ENCODE measurements at regions not wholly inside any gene's neighbourhood (a gene's known extent, or its start where the extent isn't known, plus 50 kb on each side); places are given as distances from the start of the nearest gene placed in this dataset.
"Not testable (repeated sequence)": the region's sequence is repeated elsewhere in the genome, so short reads cannot be mapped to it uniquely, and the experiment has no call there.

- H3K27me3 Mint-ChIP-seq, result peaks cover 0 to 4% (median 0%) of the 10 kb centered on the region in 3 donors
- DNase-seq (no peak), ATAC-seq (ENCODE audit: low read depth in 2 of 2) (no peak)
- no peak overlapping the region for H3K4me3 Mint-ChIP-seq
- H3K4me1 Mint-ChIP-seq, result no peaks in the 10 kb centered on the region
- peaks cover 0 to 2% (median 0%) of the 10 kb centered on the region in 7 donors for H3K9me3 Mint-ChIP-seq
- no peak overlapping the region for H3K27ac Mint-ChIP-seq
- H3K36me3 Mint-ChIP-seq, result no peaks in the 10 kb centered on the region
Observed at GRCh38 chr2:225842939-225843338, 443.4 kb downstream of the NYAP2 start.

DNA sequence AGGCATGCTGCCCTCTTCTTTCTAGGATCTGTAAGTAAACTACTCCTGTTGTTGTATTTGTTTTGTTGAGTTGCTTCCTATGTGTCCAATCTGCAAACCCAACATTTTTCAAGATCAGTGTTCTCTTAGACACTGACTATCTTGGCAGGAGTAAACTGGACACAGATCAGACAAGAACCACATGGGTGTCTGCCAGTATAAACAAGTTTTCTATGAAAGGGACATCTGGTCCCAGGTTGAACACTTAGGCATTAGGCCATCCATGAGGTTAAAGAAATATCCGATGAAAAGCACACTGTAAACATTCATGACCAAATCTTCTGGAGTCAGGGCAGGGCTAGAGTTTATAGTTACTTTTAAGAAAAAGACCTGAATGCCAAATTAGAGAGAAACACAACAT is 441.8 kb downstream of the NYAP2 start:
- Mint-ChIP-seq H3K27ac (no peak overlapping the region), H3K4me1 (no peaks in the 10 kb centered on the region), H3K27me3 (peaks cover 0 to 4% (median 0%) of the 10 kb centered on the region in 3 donors), H3K9me3 (peaks cover 0 to 2% (median 0%) of the 10 kb centered on the region in 7 donors), H3K36me3 (no peaks in the 10 kb centered on the region), H3K4me3 (no peak overlapping the region)
- no peak for DNase-seq
- no peak for ATAC-seq (ENCODE audit: low read depth in 2 of 2)

DNA sequence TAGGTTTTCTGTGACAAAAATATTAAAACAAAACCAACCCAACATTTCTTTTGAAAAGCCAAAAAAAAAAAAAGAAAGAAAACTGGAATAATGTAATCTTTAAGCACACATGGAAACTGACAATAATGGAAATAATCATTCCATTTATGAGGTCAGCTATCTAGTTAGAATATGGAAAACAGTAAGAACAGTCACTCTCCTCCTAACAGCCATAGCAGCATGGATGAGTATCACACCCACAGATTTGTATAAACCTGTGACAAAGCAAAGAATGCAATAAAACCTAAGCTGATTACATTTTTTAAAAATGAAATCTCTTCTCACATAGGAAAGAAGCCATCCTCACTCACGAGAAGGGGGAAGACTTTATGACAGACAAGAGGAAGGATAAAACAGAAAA is 437.8 kb downstream of the NYAP2 start:
- DNase-seq (no peak), ATAC-seq (ENCODE audit: low read depth in 2 of 2) (no peak)
- H3K4me1 Mint-ChIP-seq, result no peaks in the 10 kb centered on the region
- no peak overlapping the region for H3K27ac Mint-ChIP-seq
- H3K9me3 Mint-ChIP-seq, result peaks cover 0 to 5% (median 0%) of the 10 kb centered on the region in 7 donors
- H3K36me3 Mint-ChIP-seq, result no peaks in the 10 kb centered on the region
- H3K27me3 Mint-ChIP-seq, result peaks cover 0 to 4% (median 0%) of the 10 kb centered on the region in 3 donors
- no peak overlapping the region for H3K4me3 Mint-ChIP-seq

DNA sequence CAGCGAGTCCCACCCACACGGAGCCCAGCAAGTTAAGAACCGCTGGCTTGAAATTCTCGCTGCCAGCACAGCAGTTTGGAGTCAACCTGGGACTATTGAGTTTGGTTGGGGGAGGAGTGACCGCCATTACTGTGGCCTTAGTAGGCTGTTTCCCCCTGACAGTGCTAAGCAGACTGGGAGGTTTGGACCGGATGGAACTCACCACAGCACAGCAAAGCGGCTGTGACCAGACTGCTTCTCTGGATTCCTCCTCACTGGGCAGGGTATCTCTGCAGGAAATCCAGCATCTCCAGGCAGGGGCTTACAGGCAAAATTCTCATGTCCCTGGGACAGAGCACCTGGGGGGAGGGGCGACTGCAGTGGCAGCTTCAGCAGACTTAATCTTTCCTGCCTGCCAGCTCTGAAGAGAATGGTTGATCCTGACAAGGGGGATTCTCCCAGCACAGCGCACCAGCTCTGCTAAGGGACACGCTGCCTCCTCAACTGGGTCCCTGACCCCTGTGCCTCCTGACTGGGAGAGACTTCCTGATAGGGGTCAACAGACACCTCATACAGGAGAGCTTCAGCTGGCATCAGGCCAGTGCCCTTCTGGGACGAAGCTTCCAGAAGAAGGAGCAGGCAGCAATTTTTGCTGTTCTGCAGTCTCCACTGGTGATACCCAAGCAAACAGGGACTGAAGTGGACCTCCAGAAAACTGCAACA is 425.4 kb downstream of the NYAP2 start:
- no peak overlapping the region for H3K27ac Mint-ChIP-seq
- H3K36me3 Mint-ChIP-seq, result peaks cover 0 to 5% of the 10 kb centered on the region in 2 donors
- no peaks in the 10 kb centered on the region for H3K27me3 Mint-ChIP-seq
- peaks cover 0 to 24% (median 12%) of the 10 kb centered on the region in 7 donors for H3K9me3 Mint-ChIP-seq
- no peak for DNase-seq
- no peak overlapping the region for H3K4me3 Mint-ChIP-seq
- ATAC-seq (ENCODE audit: low read depth in 2 of 2), result no peak
- no peaks in the 10 kb centered on the region for H3K4me1 Mint-ChIP-seq

DNA sequence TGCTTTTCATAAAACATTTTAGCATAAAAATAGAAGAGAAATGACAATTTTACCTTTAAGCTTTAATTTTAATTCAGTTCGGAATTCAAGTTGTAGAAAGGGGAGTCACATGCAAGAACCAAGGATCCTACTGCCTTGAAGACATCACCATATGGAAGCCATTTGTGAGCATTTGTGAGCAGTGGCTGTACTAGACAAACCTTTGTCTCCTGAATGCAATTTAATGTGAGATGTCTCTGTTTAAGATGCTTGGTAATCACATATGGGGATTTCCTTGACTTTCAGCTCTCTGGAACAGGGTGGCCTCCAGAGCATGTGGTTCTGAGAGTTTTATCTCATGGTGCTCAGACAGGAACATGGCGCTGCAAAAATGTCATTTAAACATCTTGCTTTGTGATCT is 421.8 kb downstream of the NYAP2 start:
- DNase-seq (no peak), ATAC-seq (ENCODE audit: low read depth in 2 of 2) (no peak)
- H3K27ac Mint-ChIP-seq, result no peak overlapping the region
- no peak overlapping the region for H3K4me3 Mint-ChIP-seq
- H3K36me3 Mint-ChIP-seq, result no peaks in the 10 kb centered on the region
- H3K4me1 Mint-ChIP-seq, result no peaks in the 10 kb centered on the region
- peaks cover 0 to 15% (median 5%) of the 10 kb centered on the region in 7 donors for H3K9me3 Mint-ChIP-seq
- H3K27me3 Mint-ChIP-seq, result no peaks in the 10 kb centered on the region

GRCh38 chr2:225820826-225821225 is 421.3 kb downstream of the NYAP2 start:
- H3K9me3 Mint-ChIP-seq, result peaks cover 0 to 10% (median 2%) of the 10 kb centered on the region in 7 donors
- no peaks in the 10 kb centered on the region for H3K27me3 Mint-ChIP-seq
- ATAC-seq (ENCODE audit: low read depth in 2 of 2) (no peak), DNase-seq (no peak)
- no peak overlapping the region for H3K4me3 Mint-ChIP-seq
- H3K27ac Mint-ChIP-seq, result no peak overlapping the region
- no peaks in the 10 kb centered on the region for H3K36me3 Mint-ChIP-seq
- no peaks in the 10 kb centered on the region for H3K4me1 Mint-ChIP-seq

- Mint-ChIP-seq H3K27ac (no peak overlapping the region), H3K36me3 (no peaks in the 10 kb centered on the region), H3K4me3 (no peak overlapping the region), H3K4me1 (no peaks in the 10 kb centered on the region), H3K9me3 (peaks cover 0 to 1% (median 0%) of the 10 kb centered on the region in 7 donors), H3K27me3 (no peaks in the 10 kb centered on the region)
- DNase-seq (no peak), ATAC-seq (ENCODE audit: low read depth in 2 of 2) (no peak)
Observed at GRCh38 chr2:225814554-225814953, 415.0 kb downstream of the NYAP2 start.

- Mint-ChIP-seq H3K27ac (no peak overlapping the region), H3K36me3 (no peaks in the 10 kb centered on the region), H3K27me3 (no peaks in the 10 kb centered on the region), H3K9me3 (no peaks in the 10 kb centered on the region), H3K4me1 (no peaks in the 10 kb centered on the region), H3K4me3 (no peak overlapping the region)
- ATAC-seq (ENCODE audit: low read depth in 2 of 2) (no peak), DNase-seq (no peak)
Observed at GRCh38 chr2:225806105-225806504, 406.6 kb downstream of the NYAP2 start.

DNA sequence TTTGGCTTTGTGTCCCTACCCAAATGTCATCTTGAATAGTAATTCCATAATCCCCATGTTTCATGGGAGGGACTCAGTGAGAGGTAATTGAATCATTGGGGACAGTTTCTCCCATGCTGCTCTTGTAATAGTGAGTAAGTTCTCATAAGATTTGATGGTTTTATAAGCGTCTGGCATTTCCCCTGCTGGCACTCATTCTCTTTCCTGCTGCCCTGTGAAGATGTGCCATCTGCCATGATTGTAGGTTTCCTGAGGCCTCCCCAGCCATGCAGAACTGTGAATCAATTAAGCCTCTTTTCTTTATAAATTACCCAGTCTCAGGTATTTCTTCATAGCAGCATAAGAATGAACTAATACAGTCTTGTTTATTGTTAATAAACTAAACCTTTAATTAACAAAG is 402.6 kb downstream of the NYAP2 start:
- not testable (repeated sequence) for ATAC-seq (ENCODE audit: low read depth in 2 of 2); H3K4me3 Mint-ChIP-seq; H3K27ac Mint-ChIP-seq; H3K4me1 Mint-ChIP-seq; H3K9me3 Mint-ChIP-seq; H3K27me3 Mint-ChIP-seq; H3K36me3 Mint-ChIP-seq; DNase-seq

DNA sequence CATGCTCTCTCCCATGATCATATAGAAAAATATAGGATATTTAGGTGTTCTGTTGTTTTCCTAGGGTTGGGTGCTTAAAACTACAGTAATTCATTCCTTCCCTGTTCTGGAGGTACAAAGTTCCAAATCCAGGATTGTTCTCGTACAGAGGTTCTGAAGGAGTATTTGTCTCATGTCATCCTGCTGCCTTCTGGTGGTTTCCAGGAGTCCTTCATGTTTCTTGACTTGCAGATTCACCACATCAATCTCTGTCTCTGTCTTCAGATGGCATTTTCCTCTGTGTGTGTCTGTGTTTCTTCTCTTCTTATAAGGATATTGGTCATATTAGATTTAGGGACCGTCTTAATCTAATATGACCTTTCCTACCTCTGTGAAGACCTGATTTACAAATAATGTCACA is 397.9 kb downstream of the NYAP2 start:
- no peaks in the 10 kb centered on the region for H3K9me3 Mint-ChIP-seq
- ATAC-seq (ENCODE audit: low read depth in 2 of 2), result no peak
- peaks cover 0 to 8% (median 0%) of the 10 kb centered on the region in 3 donors for H3K27me3 Mint-ChIP-seq
- H3K27ac Mint-ChIP-seq, result no peak overlapping the region
- no peaks in the 10 kb centered on the region for H3K36me3 Mint-ChIP-seq
- DNase-seq, result no peak
- no peak overlapping the region for H3K4me3 Mint-ChIP-seq
- H3K4me1 Mint-ChIP-seq, result no peaks in the 10 kb centered on the region

DNA sequence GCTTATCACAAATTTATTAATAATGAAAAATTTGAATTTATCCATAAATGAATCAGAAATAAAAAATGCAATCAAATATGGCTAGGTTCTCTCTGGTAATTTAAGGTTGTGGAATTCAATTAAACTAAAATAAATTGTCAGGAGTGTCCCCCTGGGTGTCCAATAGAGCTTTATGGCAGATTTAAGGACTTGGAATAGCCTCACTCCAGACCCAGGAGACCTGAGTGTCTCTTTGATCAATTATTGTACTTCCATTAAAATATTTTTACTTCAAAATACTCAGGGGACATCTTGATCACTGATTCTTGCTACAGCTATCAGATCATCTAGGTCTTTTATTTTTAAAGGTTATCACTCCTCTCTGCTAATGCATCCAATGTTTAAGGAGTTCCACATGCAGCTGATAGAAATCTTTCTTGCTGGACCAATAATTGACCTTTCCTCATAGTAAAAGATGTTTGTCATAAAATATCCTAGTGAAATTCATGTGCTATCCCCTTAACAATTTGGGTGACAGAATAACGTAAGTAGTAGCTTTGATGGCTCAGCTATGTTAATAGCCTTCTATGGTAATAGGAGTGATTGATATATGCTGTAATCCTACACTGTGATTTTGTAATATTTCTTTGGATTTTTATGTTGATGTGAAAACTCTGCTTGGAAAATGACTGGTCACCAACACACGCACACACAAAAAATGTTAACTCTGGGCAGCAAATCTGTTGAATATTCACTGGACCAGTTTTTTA is 395.3 kb downstream of the NYAP2 start:
- Mint-ChIP-seq H3K27me3 (peaks cover 0 to 8% (median 0%) of the 10 kb centered on the region in 3 donors), H3K4me3 (no peak overlapping the region)
- no peak for ATAC-seq (ENCODE audit: low read depth in 2 of 2)

DNA sequence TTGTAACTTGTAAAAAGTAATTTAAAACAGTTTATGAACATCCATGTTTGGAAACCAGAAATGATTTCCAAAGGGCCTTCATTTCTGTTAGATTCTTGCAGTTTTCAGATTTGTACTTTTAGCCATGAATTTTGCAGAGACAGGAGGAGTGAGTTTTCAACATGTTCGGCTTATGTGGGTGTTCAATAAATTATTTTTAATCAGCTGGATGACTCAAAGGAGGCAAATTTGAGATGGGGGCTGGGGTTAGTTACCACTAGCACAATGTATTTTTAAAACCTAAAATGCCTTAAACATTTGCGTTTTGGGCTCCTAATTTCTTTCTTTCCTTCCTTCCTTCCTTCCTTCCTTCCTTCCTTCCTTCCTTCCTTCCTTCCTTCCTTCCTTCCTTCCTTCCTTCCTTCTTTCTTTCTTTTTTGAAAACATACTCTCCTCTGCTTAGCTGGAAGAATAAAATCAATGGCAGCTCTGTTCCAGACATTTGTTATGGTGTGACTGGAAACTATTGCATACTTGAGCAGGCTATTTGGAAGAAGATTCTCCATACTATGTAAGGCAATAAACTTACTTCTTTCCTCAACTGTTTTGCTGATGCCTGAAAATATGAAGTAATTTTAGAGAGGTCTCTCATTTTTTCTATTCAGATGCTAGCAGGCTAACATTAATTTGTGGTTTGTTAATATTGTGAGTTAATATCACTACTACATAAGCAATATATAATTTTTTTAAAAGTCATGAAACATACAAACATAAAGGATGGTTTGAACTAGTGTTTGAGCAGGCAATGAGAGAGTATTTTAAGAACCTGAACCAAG is 394.4 kb downstream of the NYAP2 start:
- Mint-ChIP-seq H3K4me1 (no peaks in the 10 kb centered on the region), H3K27ac (no peak overlapping the region), H3K4me3 (no peak overlapping the region), H3K36me3 (no peaks in the 10 kb centered on the region), H3K27me3 (peaks cover 0 to 8% (median 0%) of the 10 kb centered on the region in 3 donors), H3K9me3 (peaks cover 0 to 4% (median 0%) of the 10 kb centered on the region in 7 donors)
- DNase-seq, result no peak
- ATAC-seq (ENCODE audit: low read depth in 2 of 2), result no peak

More for the DNA sequence above, 395.3 kb downstream of the NYAP2 start:
- no peaks in the 10 kb centered on the region for H3K36me3 Mint-ChIP-seq
- no peaks in the 10 kb centered on the region for H3K4me1 Mint-ChIP-seq
- DNase-seq, result no peak
- H3K27ac Mint-ChIP-seq, result no peak overlapping the region
- no peaks in the 10 kb centered on the region for H3K9me3 Mint-ChIP-seq

DNA sequence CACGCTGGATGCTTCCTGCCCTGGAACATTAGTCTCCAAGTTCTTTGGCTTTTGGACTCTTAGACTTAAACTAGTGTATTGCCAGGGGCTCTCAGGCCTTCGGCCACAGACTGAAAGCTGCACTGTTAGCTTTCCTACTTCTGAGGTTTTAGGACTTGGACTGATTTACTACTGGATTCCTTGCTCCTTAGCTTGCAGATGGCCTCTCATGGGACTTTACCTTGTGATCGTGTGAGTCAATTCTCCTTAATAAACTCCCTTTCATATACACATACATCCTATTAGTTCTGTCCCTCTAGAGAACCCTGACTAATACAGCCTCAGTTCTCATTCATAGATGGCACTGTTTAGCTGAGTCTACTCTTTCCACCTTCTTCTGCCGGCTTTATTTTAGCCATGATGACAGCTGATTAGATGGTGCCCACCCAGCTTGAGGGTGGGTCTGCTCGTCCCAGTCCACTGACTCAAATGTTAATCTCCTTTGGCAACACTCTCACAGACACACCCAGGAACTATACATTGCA is 389.1 kb downstream of the NYAP2 start:
- no peaks in the 10 kb centered on the region for H3K27me3 Mint-ChIP-seq
- no peak for DNase-seq
- H3K4me3 Mint-ChIP-seq, result no peak overlapping the region
- no peak overlapping the region for H3K27ac Mint-ChIP-seq
- H3K4me1 Mint-ChIP-seq, result no peaks in the 10 kb centered on the region
- ATAC-seq (ENCODE audit: low read depth in 2 of 2), result no peak
- H3K36me3 Mint-ChIP-seq, result no peaks in the 10 kb centered on the region
- H3K9me3 Mint-ChIP-seq, result peaks cover 0 to 4% (median 0%) of the 10 kb centered on the region in 7 donors

All from naive B cell (primary cell).